HepG2 (cell line): ENCODE measurements at regions not wholly inside any gene's neighbourhood (a gene's known extent, or its start where the extent isn't known, plus 50 kb on each side); places are given as distances from the start of the nearest gene placed in this dataset.

Source experiments
- ATAC-seq: fragments of 200-7000 bp; cut with Tn5 transposase; 3 replicates; pipeline ENCODE4 v1.9.1; 2020; ENCODE audit warnings: mild to moderate bottlenecking, moderate library complexity
- BruUV-seq: library from RNA; stranded (reverse); fragments of 400-500 nt; replicated peaks from 2 replicates; lab custom pipeline; 2021; lab: Mats Ljungman, UMichigan
- CTCF ChIA-PET: fragments of 300-600 bp; formaldehyde crosslinking; extraction: SDS; loops from one replicate; lab custom pipeline; 2021; ENCODE audit warnings: low total read pairs, inconsistent platforms, low intra/inter-chr PET ratio; lab: Yijun Ruan, JAX
- POLR2A ChIA-PET: fragments of 350-600 bp; sonication (Branson Sonifier 250); formaldehyde crosslinking; loops from one replicate; lab custom pipeline; 2020; ENCODE audit warnings: antibody characterized with exemption, inconsistent platforms; lab: Yijun Ruan, JAX
- DNase-seq: peaks from one replicate; pipeline ENCODE4 v3.0.0-alpha.2; 2015; ENCODE audit warnings: low spot score
- FAIRE-seq: peaks from 3 replicates; lab custom pipeline; 2011; peaks lifted over from hg19 to GRCh38; lab: Jason Lieb, UNC
- H2AFZ ChIP-seq: one replicate; pipeline ENCODE4 v1.6.1; 2011; ENCODE audit warnings: low read length, inconsistent platforms
- H3K27ac ChIP-seq: fragments of 300-600 bp; 3 replicates; pipeline ENCODE4 v1.8.0; 2011; ENCODE audit warnings: mixed run types, mild to moderate bottlenecking, mixed read lengths, low read length, inconsistent platforms; ENCODE audit not compliant: insufficient read depth; ENCODE audit errors: extremely low read length
- H3K27me3 ChIP-seq, 2 experiments: fragments of 200-600 bp in 1 of 2; 2 replicates in 1 of 2; 3 replicates in 1 of 2; pipeline versions ENCODE4 v1.6.0 to v1.8.0; 2011; ENCODE audit warnings: low read length in 2 of 2, mild to moderate bottlenecking in 2 of 2, moderate library complexity in 2 of 2, inconsistent platforms in 1 of 2; ENCODE audit not compliant: insufficient read depth in 2 of 2, control insufficient read depth in 1 of 2
- H3K36me3 ChIP-seq, 2 experiments: fragments of 200-600 bp in 1 of 2; replicated peaks in 1 of 2; 2 replicates in 1 of 2; 3 replicates in 1 of 2; pipeline versions ENCODE4 v1.5.1 to v1.8.0; 2011; ENCODE audit warnings: low read length in 2 of 2, inconsistent platforms in 1 of 2; ENCODE audit not compliant: insufficient read depth in 2 of 2, control insufficient read depth in 1 of 2
- H3K4me1 ChIP-seq: 2 replicates; pipeline ENCODE4 v1.5.1; 2012; ENCODE audit warnings: low read length, inconsistent platforms; ENCODE audit not compliant: insufficient read depth
- H3K4me2 ChIP-seq: 2 replicates; pipeline ENCODE4 v1.6.0; 2011; ENCODE audit warnings: low read depth, low read length, inconsistent platforms
- H3K4me3 ChIP-seq, 3 experiments: fragments of 200-600 bp in 1 of 3; sonication (generic), shearing (Covaris generic) in 1 of 3; replicated peaks in 1 of 3; 2 replicates each; pipeline ENCODE4 v1.5.1; 2011 to 2016; ENCODE audit warnings: low read length in 3 of 3, inconsistent platforms in 2 of 3, low read depth in 2 of 3, mild to moderate bottlenecking in 2 of 3, control low read depth in 1 of 3, mixed read lengths in 1 of 3; ENCODE audit not compliant: insufficient read depth in 1 of 3
- H3K79me2 ChIP-seq: one replicate; pipeline ENCODE4 v1.6.1; 2011; ENCODE audit warnings: low read length, inconsistent platforms; ENCODE audit not compliant: insufficient read depth
- H3K9ac ChIP-seq: 2 replicates; pipeline ENCODE4 v1.6.0; 2011; ENCODE audit warnings: mild to moderate bottlenecking, low read depth, low read length, inconsistent platforms; ENCODE audit not compliant: insufficient read depth
- H3K9me3 ChIP-seq: 2 replicates; pipeline ENCODE4 v1.5.1; 2012; ENCODE audit warnings: mild to moderate bottlenecking, low read length
- H4K20me1 ChIP-seq: 2 replicates; pipeline ENCODE4 v1.6.0; 2011; ENCODE audit warnings: inconsistent platforms, mild to moderate bottlenecking, low read length, moderate library complexity; ENCODE audit not compliant: insufficient read depth
- KDM1A ChIP-seq: IDR thresholded peaks from 2 replicates; pipeline ENCODE4 v1.6.1; 2016; ENCODE audit warnings: missing compliant biosample characterization
- MTF1 ChIP-seq: sonication (generic); formaldehyde crosslinking; IDR thresholded peaks from 2 replicates; pipeline ENCODE4 v1.5.0; 2020; ENCODE audit warnings: missing genetic modification reagents
- POLR2A ChIP-seq, 2 experiments: IDR thresholded peaks; 2 replicates each; pipeline ENCODE4 v1.6.1; 2011; ENCODE audit warnings: low read depth in 2 of 2, low read length in 2 of 2, mild to moderate bottlenecking in 1 of 2, moderate library complexity in 1 of 2; ENCODE audit not compliant: insufficient read depth in 1 of 2
- ZBTB26 ChIP-seq: IDR thresholded peaks from 2 replicates; pipeline ENCODE4 v1.6.1; 2016; ENCODE audit warnings: missing compliant biosample characterization, missing genetic modification reagents, borderline replicate concordance
- ZBTB7A ChIP-seq: sonication (generic); formaldehyde crosslinking; IDR thresholded peaks from 2 replicates; pipeline ENCODE4 v1.8.0; 2022; ENCODE audit warnings: mild to moderate bottlenecking, missing genetic modification reagents
- ZNF292 ChIP-seq: sonication (generic); formaldehyde crosslinking; IDR thresholded peaks from 2 replicates; pipeline ENCODE4 v1.8.1; 2022; ENCODE audit warnings: mild to moderate bottlenecking, low read depth, missing genetic modification reagents, borderline replicate concordance
- ZNF557 ChIP-seq: sonication (generic); formaldehyde crosslinking; IDR thresholded peaks from 2 replicates; pipeline ENCODE4 v1.4.0; 2020; ENCODE audit warnings: missing genetic modification reagents
- ZNF570 ChIP-seq: sonication (generic); formaldehyde crosslinking; IDR thresholded peaks from 2 replicates; pipeline ENCODE4 v1.4.0; 2020; ENCODE audit warnings: mild to moderate bottlenecking, missing genetic modification reagents, borderline replicate concordance
- ZNF724P ChIP-seq: sonication (generic); formaldehyde crosslinking; IDR thresholded peaks from 2 replicates; pipeline ENCODE4 v1.8.0; 2022; ENCODE audit warnings: missing genetic modification reagents, borderline replicate concordance
- ZNF747 ChIP-seq: sonication (generic); formaldehyde crosslinking; IDR thresholded peaks from 2 replicates; pipeline ENCODE4 v1.8.1; 2023; ENCODE audit warnings: missing genetic modification reagents, mild to moderate bottlenecking, borderline replicate concordance
- ZNF792 ChIP-seq: IDR thresholded peaks from 2 replicates; pipeline ENCODE4 v1.6.1; 2016
- WGBS: methylation state at CpG from one replicate; pipeline ENCODE4 v1.1.6; 2017; ENCODE audit warnings: low lambda C conversion rate; 5-methylcytosine and 5-hydroxymethylcytosine counted together
- in situ Hi-C: cut with HindIII; loops from 2 replicates; pipeline ENCODE4 v1.10.0; 2017; ENCODE audit warnings: low pct_unique_long_range_greater_than_20kb; ENCODE audit not compliant: extremely low pct_ligation_motif_present
- intact Hi-C: fragments of 100-400 bp; cut with micrococcal nuclease; formaldehyde crosslinking; loops from one replicate; pipeline ENCODE4 v1.10.0; 2022; ENCODE audit not compliant: unreplicated experiment

- ChIA-PET POLR2A (no interaction called here), CTCF (no interaction called here)
- H3K4me3 ChIP-seq = no peak overlapping the region
- no peak for DNase-seq
- no peaks in the 10 kb centered on the region for H3K79me2 ChIP-seq
- FAIRE-seq = no peak
- H3K9me3 ChIP-seq = no peaks in the 10 kb centered on the region
- no peak overlapping the region for H3K27ac ChIP-seq
- no peaks in the 10 kb centered on the region for H3K36me3 ChIP-seq
- no peak for ATAC-seq
- H4K20me1 ChIP-seq = no peaks in the 10 kb centered on the region
- WGBS = 0% methylated on average over 2 of the region's 2 CpGs
- no peaks in the 10 kb centered on the region for H3K4me1 ChIP-seq
- no peak overlapping the region for H2AFZ ChIP-seq
- H3K27me3 ChIP-seq = peaks cover 0 to 4% of the 10 kb centered on the region in 2 experiments; a peak in 1 of 5 replicates
- TF ChIP-seq ZBTB7A (CRISPR knock-in tag) (no peak), ZNF747 (no peak), ZNF557 (CRISPR knock-in tag) (no peak), ZNF292 (no peak), ZNF724P (CRISPR knock-in tag) (no peak), POLR2A (IDR thresholded peaks at IDR 0.05; ENCODE audit: insufficient read depth in 1 of 2, low read depth in 2 of 2, low read length in 2 of 2) (no peak), MTF1 (CRISPR knock-in tag) (no peak), KDM1A (CRISPR knock-in tag) (no peak), ZNF792 (CRISPR knock-in tag) (no peak), ZBTB26 (CRISPR knock-in tag) (no peak), ZNF570 (CRISPR knock-in tag) (no peak)
- H3K4me2 ChIP-seq = no peak overlapping the region
- intact Hi-C loops (no loop called here), in situ Hi-C loops (no loop called here)
- BruUV-seq = no TSS peak
- no peak overlapping the region for H3K9ac ChIP-seq
These were observed 101.1 kb upstream of the RMP24 start for GRCh38 chr18:35871337-35871736.
